GM21576 (cell line): ENCODE measurements at regions not wholly inside any gene's neighbourhood (a gene's known extent, or its start where the extent isn't known, plus 50 kb on each side); places are given as distances from the start of the nearest gene placed in this dataset.
"Not testable (repeated sequence)": the region's sequence is repeated elsewhere in the genome, so short reads cannot be mapped to it uniquely, and the experiment has no call there.

Source experiments
- ATAC-seq: cut with Tn5 transposase; IDR thresholded peaks from one replicate; pipeline ENCODE4 v1.9.1; 2021; ENCODE audit warnings: mild to moderate bottlenecking, moderate library complexity; ENCODE audit not compliant: unreplicated experiment

- no peak for ATAC-seq
These were observed 761.7 kb upstream of the ARRDC3 start for GRCh38 chr5:92144824-92145223.

GRCh38 chr5:92132294-92132908, 749.3 kb upstream of the ARRDC3 start:
- ATAC-seq: not testable (repeated sequence)

GRCh38 chr5:92126182-92126581, 743.1 kb upstream of the ARRDC3 start:
- no peak for ATAC-seq

- ATAC-seq: no peak
These were observed 736.0 kb upstream of the ARRDC3 start for GRCh38 chr5:92119110-92119509.

GRCh38 chr5:92106808-92107207, 723.7 kb upstream of the ARRDC3 start:
- ATAC-seq: no peak

- ATAC-seq: no peak
These were observed 721.0 kb upstream of the ARRDC3 start for GRCh38 chr5:92104126-92104525.

- ATAC-seq: no peak
These were observed 719.2 kb upstream of the ARRDC3 start for GRCh38 chr5:92102313-92102712.

GRCh38 chr5:92092239-92092638, 709.1 kb upstream of the ARRDC3 start:
- no peak for ATAC-seq

GRCh38 chr5:92086059-92086811, 703.1 kb upstream of the ARRDC3 start:
- ATAC-seq: no peak

- ATAC-seq: no peak
These were observed 699.0 kb upstream of the ARRDC3 start for GRCh38 chr5:92081958-92082712.

- no peak for ATAC-seq
These were observed 687.7 kb upstream of the ARRDC3 start for GRCh38 chr5:92070786-92071185.

- no peak for ATAC-seq
These were observed 681.9 kb upstream of the ARRDC3 start for GRCh38 chr5:92064993-92065392.

GRCh38 chr5:92051741-92052140, 668.6 kb upstream of the ARRDC3 start:
- ATAC-seq: no peak

GRCh38 chr5:92050970-92051369, 667.9 kb upstream of the ARRDC3 start:
- ATAC-seq: no peak

GRCh38 chr5:92041911-92042660, 659.0 kb upstream of the ARRDC3 start:
- no peak for ATAC-seq

GRCh38 chr5:92041206-92041605, 658.1 kb upstream of the ARRDC3 start:
- no peak for ATAC-seq

- not testable (repeated sequence) for ATAC-seq
These were observed 646.7 kb upstream of the ARRDC3 start for GRCh38 chr5:92029792-92030191.

GRCh38 chr5:92023555-92023954, 640.4 kb upstream of the ARRDC3 start:
- ATAC-seq: no peak

- ATAC-seq: no peak
These were observed 640.0 kb upstream of the ARRDC3 start for GRCh38 chr5:92023141-92023471.

- ATAC-seq: no peak
These were observed 639.5 kb upstream of the ARRDC3 start for GRCh38 chr5:92022415-92023140.
